GM23248 (cell line): ENCODE measurements at regions not wholly inside any gene's neighbourhood (a gene's known extent, or its start where the extent isn't known, plus 50 kb on each side); places are given as distances from the start of the nearest gene placed in this dataset.

ENCODE experiments used
- DNase-seq: peaks from one replicate; pipeline ENCODE4 v3.0.0-alpha.2; 2015
- H2AFZ ChIP-seq: fragments of 200-600 bp; sonication (generic); 2 replicates; pipeline ENCODE4 v1.6.1; 2016; ENCODE audit warnings: antibody characterized with exemption
- H3F3A ChIP-seq: fragments of 200-600 bp; sonication (generic); 2 replicates; pipeline ENCODE4 v1.6.1; 2016; ENCODE audit warnings: mild to moderate bottlenecking, antibody characterized with exemption, mixed run types; ENCODE audit not compliant: insufficient read depth
- H3K27ac ChIP-seq: fragments of 200-600 bp; sonication (generic); 2 replicates; pipeline ENCODE4 v1.5.1; 2016; ENCODE audit warnings: mild to moderate bottlenecking
- H3K27me3 ChIP-seq: fragments of 200-600 bp; sonication (generic); replicated peaks from 2 replicates; pipeline ENCODE4 v1.6.1; 2016; ENCODE audit warnings: mild to moderate bottlenecking; ENCODE audit not compliant: insufficient read depth
- H3K36me3 ChIP-seq: fragments of 200-600 bp; sonication (generic); 2 replicates; pipeline ENCODE4 v1.6.1; 2016; ENCODE audit warnings: low read depth, mild to moderate bottlenecking
- H3K4me1 ChIP-seq: fragments of 200-600 bp; sonication (generic); 2 replicates; pipeline ENCODE4 v1.6.1; 2016; ENCODE audit warnings: mild to moderate bottlenecking; ENCODE audit not compliant: insufficient read depth
- H3K4me2 ChIP-seq: fragments of 200-600 bp; sonication (generic); one replicate; pipeline ENCODE4 v1.6.1; 2016; ENCODE audit warnings: mild to moderate bottlenecking; ENCODE audit not compliant: unreplicated experiment
- H3K4me3 ChIP-seq: fragments of 200-600 bp; sonication (generic); 2 replicates; pipeline ENCODE4 v1.5.1; 2016; ENCODE audit warnings: mild to moderate bottlenecking
- H3K79me2 ChIP-seq: fragments of 200-600 bp; sonication (generic); 2 replicates; pipeline ENCODE4 v1.6.1; 2016; ENCODE audit warnings: mild to moderate bottlenecking; ENCODE audit not compliant: insufficient read depth
- H3K9ac ChIP-seq: fragments of 200-600 bp; sonication (generic); 2 replicates; pipeline ENCODE4 v1.6.1; 2016; ENCODE audit warnings: mild to moderate bottlenecking
- H3K9me2 ChIP-seq: fragments of 200-600 bp; sonication (generic); 2 replicates; pipeline ENCODE4 v1.6.1; 2016; ENCODE audit warnings: mixed run types, mild to moderate bottlenecking, moderate library complexity; ENCODE audit not compliant: insufficient read depth
- H3K9me3 ChIP-seq: fragments of 200-600 bp; sonication (generic); one replicate; pipeline ENCODE4 v1.6.1; 2017; ENCODE audit warnings: low read depth
- H4K20me1 ChIP-seq: fragments of 200-600 bp; sonication (generic); 2 replicates; pipeline ENCODE4 v1.6.0; 2016; ENCODE audit not compliant: insufficient read depth
- EZH2 ChIP-seq: fragments of 200-600 bp; sonication (generic); IDR thresholded peaks from 2 replicates; pipeline ENCODE4 v1.6.1; 2018; ENCODE audit warnings: antibody characterized with exemption, mild to moderate bottlenecking; ENCODE audit not compliant: insufficient read depth, poor library complexity, severe bottlenecking
- EZH2phosphoT487 ChIP-seq: fragments of 200-600 bp; sonication (generic); IDR thresholded peaks from 2 replicates; pipeline ENCODE4 v1.6.1; 2018; ENCODE audit warnings: antibody characterized with exemption, moderate library complexity, mild to moderate bottlenecking, low read depth; ENCODE audit not compliant: insufficient read depth
- WGBS, 2 experiments: methylation state at CpG; one replicate each; pipeline ENCODE4 v1.1.6; 2015 to 2017; ENCODE audit warnings: low lambda C conversion rate in 2 of 2, low coverage in 1 of 2; ENCODE audit errors: missing lambda C conversion rate in 2 of 2; 5-methylcytosine and 5-hydroxymethylcytosine counted together
- in situ Hi-C: fragments of 300-500 bp; cut with MboI; formaldehyde crosslinking; loops from 2 replicates; pipeline ENCODE4 v1.15.0; 2020

DNA sequence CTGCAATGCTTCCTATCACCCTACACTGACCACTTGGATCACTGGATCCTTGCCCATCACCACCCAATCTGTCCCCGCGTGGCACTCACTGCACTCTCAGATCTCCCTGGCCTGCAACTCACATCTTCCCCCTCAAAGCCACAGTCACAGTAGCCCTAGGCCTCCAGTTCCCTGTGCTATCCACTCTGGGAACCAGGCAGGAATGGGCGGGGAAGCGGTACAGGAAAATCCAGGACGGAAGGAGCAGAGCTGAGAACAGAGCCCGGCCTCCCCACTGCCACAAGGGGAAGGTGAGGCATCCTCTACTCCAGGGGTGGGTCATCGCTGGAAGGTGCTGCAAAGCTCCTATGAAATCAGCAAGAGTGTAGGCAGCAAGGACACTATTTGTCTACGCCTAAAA, 102.6 kb downstream of the ESM1 start:
- Histone ChIP-seq H3K9me3 (no peaks in the 10 kb centered on the region), H3K27ac (no peak overlapping the region), H3K79me2 (no peaks in the 10 kb centered on the region), H3K36me3 (no peaks in the 10 kb centered on the region), H2AFZ (no peak overlapping the region), H3F3A (no peaks in the 10 kb centered on the region), H3K4me2 (peak overlapping the region; percentile 79), H3K4me3 (no peak overlapping the region), H3K4me1 (no peaks in the 10 kb centered on the region), H3K27me3 (peaks cover 9% of the 10 kb centered on the region), H3K9me2 (no peaks in the 10 kb centered on the region), H4K20me1 (no peaks in the 10 kb centered on the region), H3K9ac (no peak overlapping the region)
- no peak for DNase-seq
- WGBS, 2 experiments = 96 to 97% methylated on average over 8 of the region's 8 CpGs
- in situ Hi-C loops = no loop called here
- TF ChIP-seq EZH2 = no peak
- no peak for TF ChIP-seq EZH2phosphoT487

DNA sequence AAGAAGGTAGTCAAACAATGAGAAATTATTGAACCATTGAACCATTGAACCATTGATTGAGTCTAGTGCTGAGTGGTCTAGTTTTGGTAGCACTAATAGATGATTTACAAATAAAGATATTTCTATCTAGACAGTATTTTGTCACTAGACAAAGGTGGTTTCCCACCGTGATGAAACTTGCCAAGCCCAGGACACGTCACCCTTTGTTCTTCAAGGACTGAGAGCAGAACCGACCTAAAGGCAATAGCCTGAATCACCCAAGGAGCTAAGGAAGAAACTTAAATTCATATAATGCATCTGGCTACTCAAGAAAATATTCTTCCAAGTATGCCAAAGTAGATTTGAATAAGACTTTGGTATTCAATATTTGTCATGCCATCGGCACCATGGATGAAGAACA, 103.3 kb downstream of the ESM1 start:
- in situ Hi-C loops = no loop called here
- no peaks in the 10 kb centered on the region for H3K4me1 ChIP-seq
- no peak overlapping the region for H3K4me2 ChIP-seq
- TF ChIP-seq EZH2 = no peak
- no peak for TF ChIP-seq EZH2phosphoT487
- H3K27me3 ChIP-seq = peaks cover 9% of the 10 kb centered on the region
- H3K9me3 ChIP-seq = no peaks in the 10 kb centered on the region
- H2AFZ ChIP-seq = no peak overlapping the region
- no peak for DNase-seq
- no peak overlapping the region for H3K27ac ChIP-seq
- 71 to 78% methylated on average over 4 of the region's 4 CpGs for WGBS, 2 experiments
- H4K20me1 ChIP-seq = no peaks in the 10 kb centered on the region
- H3K9ac ChIP-seq = no peak overlapping the region
- no peaks in the 10 kb centered on the region for H3F3A ChIP-seq
- H3K4me3 ChIP-seq = no peak overlapping the region
- H3K36me3 ChIP-seq = no peaks in the 10 kb centered on the region
- H3K9me2 ChIP-seq = no peaks in the 10 kb centered on the region
- no peaks in the 10 kb centered on the region for H3K79me2 ChIP-seq

DNA sequence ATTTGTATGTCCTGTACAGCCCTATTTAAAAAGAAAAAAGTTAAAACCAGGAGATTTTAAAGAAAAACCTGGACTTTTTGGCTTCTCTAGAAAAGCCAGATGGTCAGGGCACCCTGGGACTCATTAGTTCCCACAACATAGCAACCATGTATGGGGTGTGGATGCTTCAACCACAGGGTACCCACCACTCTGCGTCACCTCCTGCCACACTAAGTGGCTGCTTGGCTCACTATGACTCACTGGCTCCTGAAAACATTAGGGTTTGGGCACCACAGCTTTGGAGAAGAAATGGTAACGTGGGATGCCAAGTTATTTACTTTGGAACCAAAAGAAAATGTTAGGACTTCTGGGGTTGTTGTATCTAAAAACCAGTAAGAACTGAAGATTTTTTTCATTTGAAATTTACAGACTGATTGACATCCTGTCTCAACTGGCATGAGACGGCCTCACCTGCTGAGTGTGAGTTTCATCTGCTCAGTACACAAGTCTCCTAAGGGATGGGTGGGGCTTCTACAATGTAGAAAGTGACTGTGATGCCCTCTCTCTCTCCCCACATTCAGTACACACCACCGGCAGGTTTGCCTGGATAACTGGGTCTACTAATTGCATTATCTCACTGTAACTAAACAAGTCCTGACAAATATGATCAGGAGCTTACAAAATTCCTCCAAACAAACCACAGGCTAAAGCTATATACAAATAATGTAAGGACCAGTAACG, 103.9 kb downstream of the ESM1 start:
- TF ChIP-seq EZH2 = no peak
- TF ChIP-seq EZH2phosphoT487 = no peak
- no peaks in the 10 kb centered on the region for H3K9me3 ChIP-seq
- H3K4me3 ChIP-seq = no peak overlapping the region
- no peaks in the 10 kb centered on the region for H3K9me2 ChIP-seq
- 74 to 78% methylated on average over 5 of the region's 5 CpGs for WGBS, 2 experiments
- no peaks in the 10 kb centered on the region for H3K4me1 ChIP-seq
- no peaks in the 10 kb centered on the region for H4K20me1 ChIP-seq
- in situ Hi-C loops = no loop called here
- H3K9ac ChIP-seq = no peak overlapping the region
- no peaks in the 10 kb centered on the region for H3K79me2 ChIP-seq
- H3K27ac ChIP-seq = no peak overlapping the region
- no peaks in the 10 kb centered on the region for H3F3A ChIP-seq
- H3K36me3 ChIP-seq = no peaks in the 10 kb centered on the region
- no peak for DNase-seq
- H2AFZ ChIP-seq = no peak overlapping the region
- peaks cover 9% of the 10 kb centered on the region for H3K27me3 ChIP-seq
- no peak overlapping the region for H3K4me2 ChIP-seq

DNA sequence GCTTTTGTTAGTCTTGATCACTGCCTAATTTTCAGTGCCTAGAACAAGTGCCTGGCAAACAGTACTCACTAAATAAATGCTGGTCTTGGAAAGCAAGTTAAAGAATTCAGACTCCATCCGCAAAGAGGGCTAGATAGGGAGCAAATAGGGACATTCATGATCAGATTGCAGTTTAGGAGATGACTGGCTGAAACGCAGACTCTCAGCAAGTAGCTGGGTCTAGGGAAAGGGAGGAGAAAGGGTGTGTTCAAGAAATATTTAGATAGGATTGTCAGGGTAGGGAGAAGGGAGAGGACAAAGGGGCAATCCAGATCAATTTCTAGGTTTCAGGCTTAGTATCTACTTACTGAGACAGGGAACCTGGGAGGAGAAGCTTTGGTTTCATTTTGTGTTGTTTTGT, 108.4 kb downstream of the ESM1 start:
- Histone ChIP-seq H3K9me3 (no peaks in the 10 kb centered on the region), H3K27ac (no peak overlapping the region), H2AFZ (no peak overlapping the region), H3K79me2 (no peaks in the 10 kb centered on the region), H3K9me2 (no peaks in the 10 kb centered on the region), H3F3A (no peaks in the 10 kb centered on the region), H4K20me1 (no peaks in the 10 kb centered on the region), H3K4me3 (no peak overlapping the region), H3K36me3 (no peaks in the 10 kb centered on the region), H3K4me2 (no peak overlapping the region), H3K4me1 (no peaks in the 10 kb centered on the region), H3K27me3 (no peaks in the 10 kb centered on the region), H3K9ac (no peak overlapping the region)
- in situ Hi-C loops = no loop called here
- 87 to 100% methylated on average over 2 of the region's 2 CpGs for WGBS, 2 experiments
- DNase-seq = no peak
- no peak for TF ChIP-seq EZH2
- TF ChIP-seq EZH2phosphoT487 = no peak

DNA sequence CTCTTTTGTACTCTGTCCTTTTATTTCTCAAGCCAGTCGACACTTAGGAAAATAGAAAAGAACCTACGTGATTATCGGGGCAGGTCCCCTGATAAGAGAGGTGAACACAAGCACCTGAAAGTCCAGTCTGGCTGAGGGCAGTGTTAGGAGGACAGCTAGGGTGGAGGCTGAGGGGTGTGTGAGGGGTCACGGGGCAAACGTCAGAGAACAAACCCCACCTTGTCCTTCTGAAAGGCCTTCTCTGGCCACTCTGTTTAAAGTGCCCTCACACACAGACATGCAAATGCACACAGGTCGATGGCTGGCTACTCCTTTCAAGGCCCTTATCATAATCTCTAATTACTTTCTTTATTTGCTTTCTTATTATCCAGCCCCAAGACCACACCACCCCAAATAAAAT, 108.8 kb downstream of the ESM1 start:
- H3K4me1 ChIP-seq = no peaks in the 10 kb centered on the region
- H3K27me3 ChIP-seq = no peaks in the 10 kb centered on the region
- H3K36me3 ChIP-seq = no peaks in the 10 kb centered on the region
- no peak overlapping the region for H3K27ac ChIP-seq
- no peak for TF ChIP-seq EZH2
- TF ChIP-seq EZH2phosphoT487 = no peak
- H3F3A ChIP-seq = no peaks in the 10 kb centered on the region
- H3K4me3 ChIP-seq = no peak overlapping the region
- no peak overlapping the region for H3K4me2 ChIP-seq
- no peak overlapping the region for H3K9ac ChIP-seq
- 58 to 63% methylated on average over 6 of the region's 6 CpGs for WGBS, 2 experiments
- H4K20me1 ChIP-seq = no peaks in the 10 kb centered on the region
- no peak overlapping the region for H2AFZ ChIP-seq
- no peaks in the 10 kb centered on the region for H3K9me3 ChIP-seq
- H3K9me2 ChIP-seq = no peaks in the 10 kb centered on the region
- H3K79me2 ChIP-seq = no peaks in the 10 kb centered on the region
- in situ Hi-C loops = no loop called here
- no peak for DNase-seq
